T-cell (primary cell): ENCODE measurements at regions not wholly inside any gene's neighbourhood (a gene's known extent, or its start where the extent isn't known, plus 50 kb on each side); places are given as distances from the start of the nearest gene placed in this dataset.

ENCODE experiments used
- ATAC-seq, 4 experiments: fragments of 200-7000 bp in 3 of 4; fragments of 150-1000 bp in 1 of 4; cut with Tn5 transposase; replicated peaks in 1 of 4; 1 replicate in 3 of 4; 2 replicates in 1 of 4; pipeline ENCODE4 v1.10.0; 2021; ENCODE audit warnings: moderate library complexity in 3 of 4, mild to moderate bottlenecking in 2 of 4, moderate number of reproducible peaks in 1 of 4
- CTCF ChIA-PET, 2 donors: fragments of 300-600 bp; sonication (Branson Sonifier 250); formaldehyde crosslinking; loops; one replicate each; lab custom pipeline; 2022; ENCODE audit warnings: antibody characterized with exemption in 2 of 2; lab: Charles Lee
- POLR2A ChIA-PET, 2 donors: fragments of 300-600 bp; sonication (Branson Sonifier 250); formaldehyde crosslinking; loops; one replicate each; lab custom pipeline; 2022; ENCODE audit warnings: antibody characterized with exemption in 2 of 2; lab: Charles Lee
- DNase-seq, 35 experiments: peaks; one replicate each; pipeline versions ENCODE4 v3.0.0 to v3.0.0-alpha.2; 2013 to 2023
- H3K27ac ChIP-seq: one replicate; pipeline ENCODE4 v1.5.1; 2013; ENCODE audit warnings: low read length
- H3K27me3 ChIP-seq, 2 experiments: replicated peaks in 1 of 2; 1 replicate in 1 of 2; 2 replicates in 1 of 2; pipeline versions ENCODE4 v1.6.1 to v1.7.0; 2013; ENCODE audit warnings: low read length in 1 of 2, mixed read lengths in 1 of 2; ENCODE audit not compliant: control insufficient read depth in 2 of 2, insufficient read depth in 2 of 2; ENCODE audit errors: extremely low read depth in 1 of 2
- H3K36me3 ChIP-seq, 2 donors: 1 replicate in 1 of 2; 2 replicates in 1 of 2; pipeline versions ENCODE4 v1.6.1 to v1.7.0; 2013; ENCODE audit warnings: low read length in 1 of 2; ENCODE audit not compliant: control insufficient read depth in 2 of 2, insufficient read depth in 1 of 2; ENCODE audit errors: extremely low read depth in 1 of 2
- H3K4me1 ChIP-seq, 2 experiments: 1 replicate in 1 of 2; 2 replicates in 1 of 2; pipeline versions ENCODE4 v1.6.1 to v1.7.0; 2013; ENCODE audit warnings: low read length in 2 of 2, mixed read lengths in 1 of 2; ENCODE audit not compliant: insufficient read depth in 2 of 2, control insufficient read depth in 1 of 2; ENCODE audit errors: extremely low read depth in 1 of 2
- H3K4me3 ChIP-seq, 2 donors: 1 replicate in 1 of 2; 2 replicates in 1 of 2; pipeline versions ENCODE4 v1.5.1 to v1.7.0; 2013; ENCODE audit warnings: mild to moderate bottlenecking in 2 of 2, low read length in 1 of 2, moderate library complexity in 1 of 2; ENCODE audit not compliant: control insufficient read depth in 1 of 2; ENCODE audit errors: extremely low read depth in 1 of 2
- H3K9me3 ChIP-seq: 2 replicates; pipeline ENCODE4 v1.7.0; 2013
- H3K27ac Mint-ChIP-seq, 2 donors: one replicate each; pipeline ENCODE4 v1.8.0; 2020 to 2021; ENCODE audit warnings: mild to moderate bottlenecking in 2 of 2, mixed read lengths in 2 of 2
- H3K27me3 Mint-ChIP-seq, 2 donors: one replicate each; pipeline ENCODE4 v1.8.0; 2021 to 2022; ENCODE audit warnings: mixed read lengths in 2 of 2
- H3K36me3 Mint-ChIP-seq: one replicate; pipeline ENCODE4 v1.8.0; 2021; ENCODE audit warnings: mixed read lengths
- H3K4me1 Mint-ChIP-seq, 3 donors: one replicate each; pipeline ENCODE4 v1.8.0; 2020 to 2022; ENCODE audit warnings: mixed read lengths in 3 of 3, mild to moderate bottlenecking in 1 of 3
- H3K4me3 Mint-ChIP-seq, 3 donors: one replicate each; pipeline ENCODE4 v1.8.0; 2020 to 2022; ENCODE audit warnings: mild to moderate bottlenecking in 3 of 3, mixed read lengths in 3 of 3, moderate library complexity in 3 of 3
- H3K9me3 Mint-ChIP-seq, 3 donors: one replicate each; pipeline ENCODE4 v1.8.0; 2020 to 2022; ENCODE audit warnings: mixed read lengths in 3 of 3
- WGBS: methylation state at CpG from one replicate; pipeline ENCODE4 v1.1.5; 2013; ENCODE audit warnings: missing lambda C conversion rate; ENCODE audit not compliant: insufficient coverage; 5-methylcytosine and 5-hydroxymethylcytosine counted together

GRCh38 chr2:149894760-149895159, 307.2 kb upstream of the MMADHC start:
- no peaks in the 10 kb centered on the region for H3K36me3 ChIP-seq
- Mint-ChIP-seq H3K36me3 (no peaks in the 10 kb centered on the region), H3K27me3 (no peaks in the 10 kb centered on the region), H3K9me3 (peaks cover 0 to 9% (median 5%) of the 10 kb centered on the region in 3 donors), H3K4me3 (no peak overlapping the region), H3K4me1 (no peaks in the 10 kb centered on the region), H3K27ac (no peak overlapping the region)
- ATAC-seq (no peak), DNase-seq (no peak)
- WGBS: no CpG with 5 or more reads among the region's 5 CpGs
- no peak overlapping the region for H3K27ac ChIP-seq
- ChIA-PET POLR2A (no interaction called here), CTCF (no interaction called here)
- no peaks in the 10 kb centered on the region for H3K27me3 ChIP-seq
- H3K4me1 ChIP-seq: no peaks in the 10 kb centered on the region
- H3K9me3 ChIP-seq: no peaks in the 10 kb centered on the region
- no peak overlapping the region for H3K4me3 ChIP-seq

DNA sequence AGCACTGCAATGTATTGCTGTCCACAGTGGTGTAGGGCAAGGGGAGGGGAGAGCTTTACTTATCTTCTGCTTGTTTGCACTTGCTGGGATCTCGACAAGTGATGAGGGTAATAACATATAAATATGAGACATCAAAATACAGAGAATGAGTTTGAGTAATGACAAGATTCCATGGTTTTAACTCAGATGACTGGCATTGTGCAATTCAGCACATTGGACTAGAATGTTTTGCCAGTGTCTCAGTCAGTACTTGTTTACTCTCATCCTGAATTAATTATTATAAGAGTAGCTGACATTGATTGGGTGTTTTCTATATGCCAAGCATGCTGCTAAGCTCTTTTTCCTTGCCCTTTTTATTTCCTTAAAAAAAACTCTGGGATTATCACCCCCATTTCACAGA, 306.7 kb upstream of the MMADHC start:
- no peak overlapping the region for H3K4me3 Mint-ChIP-seq
- no peaks in the 10 kb centered on the region for H3K36me3 Mint-ChIP-seq
- no peak for ATAC-seq
- H3K9me3 Mint-ChIP-seq: peaks cover 2 to 10% (median 5%) of the 10 kb centered on the region in 3 donors
- no peak overlapping the region for H3K4me3 ChIP-seq
- H3K27ac ChIP-seq: no peak overlapping the region
- H3K9me3 ChIP-seq: no peaks in the 10 kb centered on the region
- no peak for DNase-seq
- H3K4me1 Mint-ChIP-seq: no peaks in the 10 kb centered on the region
- no CpG with 5 or more reads among the region's 1 CpG for WGBS
- no peaks in the 10 kb centered on the region for H3K36me3 ChIP-seq
- no peak overlapping the region for H3K27ac Mint-ChIP-seq
- ChIA-PET CTCF (no interaction called here), POLR2A (no interaction called here)
- H3K27me3 Mint-ChIP-seq: no peaks in the 10 kb centered on the region
- H3K27me3 ChIP-seq: no peaks in the 10 kb centered on the region
- no peaks in the 10 kb centered on the region for H3K4me1 ChIP-seq

GRCh38 chr2:149892563-149892962, 305.0 kb upstream of the MMADHC start:
- H3K27ac ChIP-seq: no peak overlapping the region
- POLR2A ChIA-PET: no interaction called here
- no peaks in the 10 kb centered on the region for H3K36me3 ChIP-seq
- no peaks in the 10 kb centered on the region for H3K9me3 ChIP-seq
- 33% methylated on average over 1 of the region's 1 CpG for WGBS
- H3K4me1 Mint-ChIP-seq: no peaks in the 10 kb centered on the region
- no peaks in the 10 kb centered on the region for H3K4me1 ChIP-seq
- no peak for ATAC-seq
- H3K4me3 Mint-ChIP-seq: no peak overlapping the region
- CTCF ChIA-PET: no interaction called here
- H3K27ac Mint-ChIP-seq: no peak overlapping the region
- no peak for DNase-seq
- no peaks in the 10 kb centered on the region for H3K27me3 ChIP-seq
- no peak overlapping the region for H3K4me3 ChIP-seq
- no peaks in the 10 kb centered on the region for H3K36me3 Mint-ChIP-seq
- H3K9me3 Mint-ChIP-seq: peaks cover 2 to 10% (median 5%) of the 10 kb centered on the region in 3 donors
- no peaks in the 10 kb centered on the region for H3K27me3 Mint-ChIP-seq

- ChIA-PET CTCF (no interaction called here), POLR2A (no interaction called here)
- H3K36me3 Mint-ChIP-seq: no peaks in the 10 kb centered on the region
- Histone ChIP-seq H3K36me3 (no peaks in the 10 kb centered on the region), H3K27me3 (no peaks in the 10 kb centered on the region), H3K9me3 (no peaks in the 10 kb centered on the region), H3K4me1 (no peaks in the 10 kb centered on the region), H3K27ac (no peak overlapping the region), H3K4me3 (no peak overlapping the region)
- ATAC-seq: no peak
- peaks cover 2 to 6% (median 3%) of the 10 kb centered on the region in 3 donors for H3K9me3 Mint-ChIP-seq
- H3K27ac Mint-ChIP-seq: no peak overlapping the region
- no peaks in the 10 kb centered on the region for H3K27me3 Mint-ChIP-seq
- H3K4me3 Mint-ChIP-seq: no peak overlapping the region
- no peaks in the 10 kb centered on the region for H3K4me1 Mint-ChIP-seq
- 67% methylated on average over 1 of the region's 2 CpGs for WGBS
- DNase-seq: no peak
Observed at GRCh38 chr2:149885946-149886345, 298.4 kb upstream of the MMADHC start.

DNA sequence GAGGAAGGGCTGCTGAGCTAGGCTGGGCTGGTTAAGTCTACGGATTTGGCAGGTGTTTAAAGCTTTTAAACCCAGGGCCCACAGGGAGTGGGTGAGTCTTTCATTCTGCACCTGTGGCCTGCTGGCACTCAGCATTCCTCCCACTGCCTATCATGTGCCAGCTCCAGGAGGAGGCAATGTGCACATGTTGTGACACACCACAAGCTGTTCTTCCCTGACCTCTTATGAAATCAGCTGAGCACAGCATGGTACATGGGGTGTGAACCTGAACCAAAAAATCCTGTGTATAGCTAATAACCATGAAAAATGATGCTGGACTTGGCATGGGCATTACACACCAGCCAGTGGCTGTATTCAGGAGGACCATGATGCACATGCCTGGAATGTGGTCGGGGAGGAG, 297.9 kb upstream of the MMADHC start:
- Histone ChIP-seq H3K27me3 (no peaks in the 10 kb centered on the region), H3K36me3 (no peaks in the 10 kb centered on the region), H3K4me3 (no peak overlapping the region), H3K9me3 (no peaks in the 10 kb centered on the region), H3K27ac (no peak overlapping the region), H3K4me1 (no peaks in the 10 kb centered on the region)
- ChIA-PET POLR2A (no interaction called here), CTCF (no interaction called here)
- Mint-ChIP-seq H3K27ac (no peak overlapping the region), H3K36me3 (no peaks in the 10 kb centered on the region), H3K9me3 (peaks cover 2 to 7% (median 6%) of the 10 kb centered on the region in 3 donors), H3K27me3 (no peaks in the 10 kb centered on the region), H3K4me1 (no peaks in the 10 kb centered on the region), H3K4me3 (no peak overlapping the region)
- WGBS: 80% methylated on average over 1 of the region's 2 CpGs
- ATAC-seq (no peak), DNase-seq (no peak)

DNA sequence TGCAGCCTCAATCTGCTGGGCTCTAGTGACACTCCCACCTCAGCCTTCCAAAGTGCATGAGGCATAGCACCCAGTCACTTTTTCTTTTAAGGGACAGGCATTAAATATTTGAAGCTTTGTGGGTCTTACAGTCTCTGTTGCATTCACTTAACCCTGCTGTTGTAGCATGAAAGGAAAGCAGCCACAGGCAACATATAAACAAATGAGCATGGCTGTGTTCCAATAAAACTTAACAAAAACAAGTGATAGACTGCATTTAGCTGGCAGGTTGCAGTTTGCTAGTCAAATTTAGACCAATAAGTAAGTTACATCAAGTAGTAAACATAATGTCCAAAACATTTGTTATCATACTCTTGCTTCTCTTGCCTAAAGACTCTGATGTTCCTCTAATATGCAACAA, 297.3 kb upstream of the MMADHC start:
- Mint-ChIP-seq H3K27ac (no peak overlapping the region), H3K36me3 (no peaks in the 10 kb centered on the region), H3K4me3 (no peak overlapping the region), H3K4me1 (no peaks in the 10 kb centered on the region), H3K27me3 (no peaks in the 10 kb centered on the region), H3K9me3 (peaks cover 2 to 7% (median 6%) of the 10 kb centered on the region in 3 donors)
- no peaks in the 10 kb centered on the region for H3K4me1 ChIP-seq
- H3K4me3 ChIP-seq: no peak overlapping the region
- no peak for DNase-seq
- H3K27ac ChIP-seq: no peak overlapping the region
- CTCF ChIA-PET: no interaction called here
- POLR2A ChIA-PET: no interaction called here
- ATAC-seq: no peak
- no peaks in the 10 kb centered on the region for H3K27me3 ChIP-seq
- no peaks in the 10 kb centered on the region for H3K36me3 ChIP-seq
- no peaks in the 10 kb centered on the region for H3K9me3 ChIP-seq

DNA sequence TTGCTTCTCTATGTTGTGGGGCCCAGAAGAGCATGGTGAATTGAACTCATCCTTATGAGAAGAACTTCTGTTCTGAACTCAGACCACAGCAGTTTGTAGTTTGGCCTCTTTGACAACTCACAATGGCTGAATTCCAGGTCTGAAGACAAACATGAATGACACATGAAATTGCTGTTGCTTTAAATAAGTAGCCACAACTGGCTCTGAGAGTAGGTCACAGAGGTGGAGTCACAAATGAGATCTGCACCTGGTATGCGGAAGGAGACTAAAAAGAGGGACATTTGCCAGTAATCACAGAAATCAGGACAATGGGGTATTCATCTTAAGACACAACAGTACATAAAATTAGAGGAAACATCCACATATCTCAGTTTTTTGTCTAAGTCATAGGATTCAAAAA, 290.3 kb upstream of the MMADHC start:
- no peak overlapping the region for H3K4me3 Mint-ChIP-seq
- ATAC-seq (no peak), DNase-seq (no peak)
- H3K27ac Mint-ChIP-seq: no peak overlapping the region
- no peak overlapping the region for H3K27ac ChIP-seq
- WGBS: no CpG with 5 or more reads among the region's 1 CpG
- no peaks in the 10 kb centered on the region for H3K27me3 Mint-ChIP-seq
- no peaks in the 10 kb centered on the region for H3K36me3 ChIP-seq
- H3K27me3 ChIP-seq: no peaks in the 10 kb centered on the region
- no peaks in the 10 kb centered on the region for H3K4me1 ChIP-seq
- peaks cover 0 to 14% (median 7%) of the 10 kb centered on the region in 3 donors for H3K9me3 Mint-ChIP-seq
- CTCF ChIA-PET: no interaction called here
- H3K36me3 Mint-ChIP-seq: no peaks in the 10 kb centered on the region
- no peaks in the 10 kb centered on the region for H3K9me3 ChIP-seq
- no peaks in the 10 kb centered on the region for H3K4me1 Mint-ChIP-seq
- no peak overlapping the region for H3K4me3 ChIP-seq
- POLR2A ChIA-PET: no interaction called here
